Hepatocyte (in vitro differentiated cells): ENCODE measurements at regions not wholly inside any gene's neighbourhood (a gene's known extent, or its start where the extent isn't known, plus 50 kb on each side); places are given as distances from the start of the nearest gene placed in this dataset.

Experiments
- CTCF ChIP-seq: fragments of 200-600 bp; sonication (generic); IDR thresholded peaks from 2 replicates; pipeline ENCODE4 v1.5.1; 2016; ENCODE audit warnings: antibody characterized with exemption, mild to moderate bottlenecking; ENCODE audit not compliant: poor library complexity
- EZH2 ChIP-seq: fragments of 200-600 bp; sonication (generic); IDR thresholded peaks from 2 replicates; pipeline ENCODE4 v1.6.1; 2016; ENCODE audit warnings: antibody characterized with exemption, mild to moderate bottlenecking, borderline replicate concordance

DNA sequence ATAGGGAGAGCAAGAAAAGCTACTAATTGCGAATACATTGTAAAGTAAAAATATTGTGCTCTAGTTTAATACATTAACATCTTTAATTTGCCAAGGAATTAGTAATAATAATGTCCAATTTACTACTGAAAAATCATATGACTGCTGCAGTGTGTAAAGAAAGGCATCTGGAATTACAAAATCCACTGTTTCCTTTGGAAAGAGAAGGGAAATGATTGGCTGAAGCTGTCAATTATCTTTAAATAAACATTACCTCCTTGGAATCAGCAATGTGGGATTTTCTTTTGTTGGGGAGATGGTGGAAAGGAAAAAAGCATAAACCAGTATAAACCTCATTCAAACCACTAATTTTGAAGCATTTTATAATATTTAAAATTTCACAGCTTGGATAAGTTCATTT lies 276.0 kb downstream of the MAP2K6 start:
- TF ChIP-seq CTCF = no peak
- no peak for TF ChIP-seq EZH2
